ENCODE measurements at regions not wholly inside any gene's neighbourhood (a gene's known extent, or its start where the extent isn't known, plus 50 kb on each side); places are given as distances from the start of the nearest gene placed in this dataset.

DNA sequence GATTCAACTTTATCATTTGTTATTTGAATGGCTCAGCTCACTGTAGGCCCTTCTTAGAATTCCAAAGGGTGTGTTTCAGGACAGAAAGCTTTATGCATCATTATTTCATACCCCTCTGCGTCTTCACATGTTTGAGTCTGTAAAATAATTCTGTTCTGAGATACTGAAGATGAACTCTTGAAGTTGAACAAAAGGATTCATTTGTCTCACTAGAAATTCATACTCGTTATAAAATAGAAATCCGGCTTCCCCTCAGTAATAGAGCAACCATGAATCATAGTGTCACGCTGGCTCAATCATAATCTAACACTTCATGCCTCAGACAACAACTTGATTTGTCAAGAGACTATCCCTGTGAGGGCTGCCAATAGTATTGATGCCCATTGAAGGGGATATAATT lies 1015.4 kb upstream of the SEMA6D start:
- no peak overlapping the region for H4K8ac ChIP-seq (ENCODE audit: low read depth, low read length)
- no peaks in the 10 kb centered on the region for H3K79me2 ChIP-seq (ENCODE audit: control insufficient read depth, insufficient read depth, low read length, poor library complexity)
- H3K36me3 ChIP-seq (ENCODE audit: control insufficient read depth in 1 of 2, insufficient read depth in 2 of 2, low read length in 2 of 2) = no peaks in the 10 kb centered on the region
- no CpG with 5 or more reads among the region's 4 CpGs for WGBS (ENCODE audit: extremely low coverage, insufficient coverage, insufficient read length)
- no peak overlapping the region for H3K4ac ChIP-seq (ENCODE audit: low read depth, low read length)
- H3K9ac ChIP-seq (ENCODE audit: low read length) = no peak overlapping the region
- no peak overlapping the region for H4K12ac ChIP-seq (ENCODE audit: low read depth, low read length)
- no peak for DNase-seq
- H2AK5ac ChIP-seq (ENCODE audit: low read length) = no peak overlapping the region
- no peak overlapping the region for H4K91ac ChIP-seq (ENCODE audit: low read depth, low read length)
- H3K27me3 ChIP-seq (ENCODE audit: insufficient read depth, low read length) = no peaks in the 10 kb centered on the region
- H3K23ac ChIP-seq (ENCODE audit: low read length) = no peak overlapping the region
- no peaks in the 10 kb centered on the region for H3K9me3 ChIP-seq (ENCODE audit: insufficient read depth, low read depth, low read length)
- no peak overlapping the region for H3K4me2 ChIP-seq (ENCODE audit: low read length)
- H3K79me1 ChIP-seq (ENCODE audit: low read length) = peaks cover 2% of the 10 kb centered on the region
- no peak overlapping the region for H2BK120ac ChIP-seq (ENCODE audit: insufficient read depth, low read length, poor library complexity)
- H2AFZ ChIP-seq (ENCODE audit: insufficient read depth, low read length, poor library complexity) = no peak overlapping the region
- no peak overlapping the region for H2BK5ac ChIP-seq (ENCODE audit: low read depth, low read length, poor library complexity)
- no peak overlapping the region for H3K14ac ChIP-seq (ENCODE audit: low read length)
- H3K4me3 ChIP-seq (ENCODE audit: low read depth, low read length) = no peak overlapping the region
- H2BK12ac ChIP-seq (ENCODE audit: low read length) = no peak overlapping the region
- H3K4me1 ChIP-seq (ENCODE audit: control insufficient read depth in 1 of 2, insufficient read depth in 2 of 2, low read length in 2 of 2) = no peaks in the 10 kb centered on the region
- no peak overlapping the region for H3K18ac ChIP-seq (ENCODE audit: low read length)
- no peak overlapping the region for H3K27ac ChIP-seq (ENCODE audit: low read depth, low read length)

DNA sequence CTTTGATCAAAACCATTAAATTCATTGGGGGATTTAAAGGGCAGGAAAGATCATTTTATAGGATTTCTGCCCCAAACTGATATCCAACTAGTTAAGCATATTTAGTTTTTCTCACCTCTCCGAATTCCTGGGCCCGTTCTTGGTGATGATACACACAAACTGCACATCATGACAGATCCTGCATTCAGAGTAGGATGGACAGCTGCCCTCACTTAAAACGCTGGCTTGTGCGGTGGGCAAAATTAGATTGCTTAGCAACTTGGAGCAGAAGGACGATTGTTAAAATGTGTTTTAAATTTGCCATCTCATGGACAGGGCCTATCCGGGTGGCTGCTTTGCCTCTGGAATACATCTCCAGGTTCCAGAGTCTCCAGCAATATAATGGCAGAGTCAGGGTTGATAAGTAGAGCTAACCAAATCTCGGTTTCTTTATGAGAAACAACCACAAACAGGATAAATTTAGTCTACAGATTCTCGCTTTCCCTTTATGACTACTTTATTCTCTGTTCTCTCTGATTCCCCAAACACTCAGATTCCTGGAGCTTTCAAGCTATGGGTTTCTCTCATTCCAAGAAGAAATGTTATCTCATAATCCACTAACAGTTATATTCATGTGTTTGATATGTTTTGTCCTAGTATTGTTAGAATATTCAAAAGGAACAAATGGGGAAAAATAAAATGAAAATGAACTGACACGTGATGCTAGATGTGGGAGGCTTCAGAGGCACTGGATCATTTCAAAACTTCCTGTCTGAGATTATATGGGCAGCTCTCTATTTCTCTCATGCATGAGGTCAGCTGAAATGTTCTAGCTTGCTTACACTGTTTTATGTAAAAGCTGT lies 1014.1 kb upstream of the SEMA6D start:
- no peak for DNase-seq
- Histone ChIP-seq H2AFZ (ENCODE audit: insufficient read depth, low read length, poor library complexity) (no peak overlapping the region), H3K4me1 (ENCODE audit: control insufficient read depth in 1 of 2, insufficient read depth in 2 of 2, low read length in 2 of 2) (no peaks in the 10 kb centered on the region), H4K8ac (ENCODE audit: low read depth, low read length) (no peak overlapping the region), H3K36me3 (ENCODE audit: control insufficient read depth in 1 of 2, insufficient read depth in 2 of 2, low read length in 2 of 2) (no peaks in the 10 kb centered on the region), H2BK12ac (ENCODE audit: low read length) (no peak overlapping the region), H2BK120ac (ENCODE audit: insufficient read depth, low read length, poor library complexity) (no peak overlapping the region), H4K12ac (ENCODE audit: low read depth, low read length) (no peak overlapping the region), H3K4me3 (ENCODE audit: low read depth, low read length) (no peak overlapping the region), H3K79me1 (ENCODE audit: low read length) (peaks cover 2% of the 10 kb centered on the region), H4K91ac (ENCODE audit: low read depth, low read length) (no peak overlapping the region), H3K18ac (ENCODE audit: low read length) (no peak overlapping the region), H3K4me2 (ENCODE audit: low read length) (no peak overlapping the region), H3K9ac (ENCODE audit: low read length) (no peak overlapping the region), H3K27me3 (ENCODE audit: insufficient read depth, low read length) (no peaks in the 10 kb centered on the region), H3K4ac (ENCODE audit: low read depth, low read length) (no peak overlapping the region), H3K9me3 (ENCODE audit: insufficient read depth, low read depth, low read length) (no peaks in the 10 kb centered on the region), H3K14ac (ENCODE audit: low read length) (no peak overlapping the region), H3K79me2 (ENCODE audit: control insufficient read depth, insufficient read depth, low read length, poor library complexity) (no peaks in the 10 kb centered on the region), H3K27ac (ENCODE audit: low read depth, low read length) (no peak overlapping the region), H2AK5ac (ENCODE audit: low read length) (no peak overlapping the region), H3K23ac (ENCODE audit: low read length) (no peak overlapping the region), H2BK5ac (ENCODE audit: low read depth, low read length, poor library complexity) (no peak overlapping the region)
- WGBS (ENCODE audit: extremely low coverage, insufficient coverage, insufficient read length) = no CpG with 5 or more reads among the region's 9 CpGs

DNA sequence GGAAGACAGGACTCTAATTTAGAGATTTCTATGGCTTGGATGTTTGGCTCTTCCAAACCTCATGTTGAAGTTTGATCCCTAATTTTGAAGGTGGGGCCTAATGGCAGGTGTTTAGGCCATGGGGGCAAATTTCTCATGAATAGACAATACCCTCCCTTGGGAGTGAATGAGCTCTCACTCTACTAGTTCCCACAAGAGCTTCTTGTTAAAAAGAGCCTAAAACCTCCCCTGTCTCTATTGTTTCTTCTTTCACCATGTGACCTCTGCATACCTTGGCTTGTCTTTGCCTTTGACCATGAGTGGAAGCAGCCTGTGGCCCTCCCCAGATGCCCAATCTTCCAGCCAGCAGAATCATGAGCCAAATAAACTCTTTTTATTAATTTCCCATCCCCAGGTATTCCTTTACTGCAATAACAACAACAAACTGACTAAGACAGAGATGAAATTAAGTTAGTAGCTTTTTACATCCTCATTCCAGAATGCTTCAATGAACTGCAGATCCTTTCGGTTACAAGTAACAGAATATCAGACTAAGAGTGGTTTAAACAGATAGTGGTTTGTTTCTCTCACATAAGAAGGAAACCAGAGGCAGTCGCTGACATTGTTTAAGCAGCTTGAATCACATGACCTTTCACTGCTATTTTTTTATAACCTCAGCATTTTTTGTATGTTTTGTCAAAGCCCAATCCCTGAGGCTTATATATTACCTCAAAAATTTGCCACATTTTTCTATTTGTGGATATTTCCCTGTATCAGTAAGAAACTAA lies 1013.3 kb upstream of the SEMA6D start:
- Histone ChIP-seq H3K4ac (ENCODE audit: low read depth, low read length) (no peak overlapping the region), H3K4me1 (ENCODE audit: control insufficient read depth in 1 of 2, insufficient read depth in 2 of 2, low read length in 2 of 2) (no peaks in the 10 kb centered on the region), H3K18ac (ENCODE audit: low read length) (no peak overlapping the region), H2AK5ac (ENCODE audit: low read length) (no peak overlapping the region), H3K23ac (ENCODE audit: low read length) (no peak overlapping the region), H4K91ac (ENCODE audit: low read depth, low read length) (no peak overlapping the region), H3K27me3 (ENCODE audit: insufficient read depth, low read length) (no peaks in the 10 kb centered on the region), H3K36me3 (ENCODE audit: control insufficient read depth in 1 of 2, insufficient read depth in 2 of 2, low read length in 2 of 2) (no peaks in the 10 kb centered on the region), H3K9me3 (ENCODE audit: insufficient read depth, low read depth, low read length) (no peaks in the 10 kb centered on the region), H2BK5ac (ENCODE audit: low read depth, low read length, poor library complexity) (no peak overlapping the region), H3K9ac (ENCODE audit: low read length) (no peak overlapping the region), H3K14ac (ENCODE audit: low read length) (no peak overlapping the region), H2BK12ac (ENCODE audit: low read length) (no peak overlapping the region), H3K79me1 (ENCODE audit: low read length) (peaks cover 2% of the 10 kb centered on the region), H3K4me3 (ENCODE audit: low read depth, low read length) (no peak overlapping the region), H4K8ac (ENCODE audit: low read depth, low read length) (no peak overlapping the region), H2AFZ (ENCODE audit: insufficient read depth, low read length, poor library complexity) (no peak overlapping the region), H3K4me2 (ENCODE audit: low read length) (no peak overlapping the region), H3K27ac (ENCODE audit: low read depth, low read length) (no peak overlapping the region), H4K12ac (ENCODE audit: low read depth, low read length) (no peak overlapping the region), H3K79me2 (ENCODE audit: control insufficient read depth, insufficient read depth, low read length, poor library complexity) (no peaks in the 10 kb centered on the region), H2BK120ac (ENCODE audit: insufficient read depth, low read length, poor library complexity) (no peak overlapping the region)
- no CpG with 5 or more reads among the region's 2 CpGs for WGBS (ENCODE audit: extremely low coverage, insufficient coverage, insufficient read length)
- no peak for DNase-seq

DNA sequence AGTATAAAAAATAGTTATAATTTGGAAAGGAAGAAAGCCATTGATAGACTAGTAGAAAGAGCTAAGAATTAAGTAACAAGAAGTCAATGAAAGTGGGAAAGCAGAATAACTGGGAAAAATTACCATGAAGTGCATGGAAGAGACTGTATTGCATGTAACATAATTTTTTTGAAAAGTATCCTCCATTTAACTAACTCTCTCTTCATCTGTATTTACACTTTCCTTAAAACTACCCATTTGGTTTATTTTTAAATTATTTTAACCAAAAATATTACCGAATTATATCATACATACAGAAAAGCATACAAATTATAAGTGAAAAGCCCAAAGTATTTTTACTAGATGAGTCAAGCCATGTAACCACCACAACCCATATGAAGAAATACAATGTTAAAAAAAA lies 1009.9 kb upstream of the SEMA6D start:
- Histone ChIP-seq H2AFZ (ENCODE audit: insufficient read depth, low read length, poor library complexity) (no peak overlapping the region), H3K4me3 (ENCODE audit: low read depth, low read length) (no peak overlapping the region), H4K91ac (ENCODE audit: low read depth, low read length) (no peak overlapping the region), H3K23ac (ENCODE audit: low read length) (no peak overlapping the region), H3K18ac (ENCODE audit: low read length) (no peak overlapping the region), H3K4me1 (ENCODE audit: control insufficient read depth in 1 of 2, insufficient read depth in 2 of 2, low read length in 2 of 2) (peaks cover 0 to 2% of the 10 kb centered on the region in 2 experiments), H3K27me3 (ENCODE audit: insufficient read depth, low read length) (no peaks in the 10 kb centered on the region), H4K12ac (ENCODE audit: low read depth, low read length) (no peak overlapping the region), H3K27ac (ENCODE audit: low read depth, low read length) (no peak overlapping the region), H2BK120ac (ENCODE audit: insufficient read depth, low read length, poor library complexity) (no peak overlapping the region), H3K79me2 (ENCODE audit: control insufficient read depth, insufficient read depth, low read length, poor library complexity) (no peaks in the 10 kb centered on the region), H3K36me3 (ENCODE audit: control insufficient read depth in 1 of 2, insufficient read depth in 2 of 2, low read length in 2 of 2) (no peaks in the 10 kb centered on the region), H2AK5ac (ENCODE audit: low read length) (no peak overlapping the region), H2BK5ac (ENCODE audit: low read depth, low read length, poor library complexity) (no peak overlapping the region), H3K4ac (ENCODE audit: low read depth, low read length) (no peak overlapping the region), H3K14ac (ENCODE audit: low read length) (no peak overlapping the region), H3K79me1 (ENCODE audit: low read length) (peaks cover 2% of the 10 kb centered on the region), H4K8ac (ENCODE audit: low read depth, low read length) (no peak overlapping the region), H2BK12ac (ENCODE audit: low read length) (no peak overlapping the region), H3K9ac (ENCODE audit: low read length) (no peak overlapping the region), H3K9me3 (ENCODE audit: insufficient read depth, low read depth, low read length) (no peaks in the 10 kb centered on the region), H3K4me2 (ENCODE audit: low read length) (no peak overlapping the region)
- whole genome bisulfite sequencing (ENCODE audit: extremely low coverage, insufficient coverage, insufficient read length) = 100% methylated on average over 1 of the region's 1 CpG
- no peak for DNase-seq
